H9 (cell line): ENCODE measurements at regions not wholly inside any gene's neighbourhood (a gene's known extent, or its start where the extent isn't known, plus 50 kb on each side); places are given as distances from the start of the nearest gene placed in this dataset.

ENCODE experiments used
- DNase-seq: peaks from one replicate; pipeline ENCODE4 v3.0.0-alpha.2; 2017
- H2AFZ ChIP-seq: one replicate; pipeline ENCODE4 v1.6.1; 2013; ENCODE audit warnings: mild to moderate bottlenecking, low read length, control low read depth, moderate library complexity
- H2AK5ac ChIP-seq: 2 replicates; pipeline ENCODE4 v1.6.1; 2013; ENCODE audit warnings: low read length, control low read depth, mixed read lengths; ENCODE audit not compliant: insufficient read length
- H2BK120ac ChIP-seq: one replicate; pipeline ENCODE4 v1.6.1; 2013; ENCODE audit warnings: low read depth, mild to moderate bottlenecking, low read length, control low read depth, inconsistent platforms; ENCODE audit not compliant: poor library complexity, severe bottlenecking
- H2BK12ac ChIP-seq: 2 replicates; pipeline ENCODE4 v1.6.1; 2013; ENCODE audit warnings: low read length, control low read depth, mixed read lengths, low read depth; ENCODE audit not compliant: insufficient read length
- H2BK15ac ChIP-seq: 2 replicates; pipeline ENCODE4 v1.6.1; 2013; ENCODE audit warnings: low read depth, low read length, control low read depth
- H2BK20ac ChIP-seq: one replicate; pipeline ENCODE4 v1.6.1; 2013; ENCODE audit warnings: low read depth, mild to moderate bottlenecking, low read length, control low read depth, inconsistent platforms; ENCODE audit not compliant: poor library complexity, severe bottlenecking
- H2BK5ac ChIP-seq: 2 replicates; pipeline ENCODE4 v1.6.1; 2013; ENCODE audit warnings: low read length, control low read depth, mixed read lengths; ENCODE audit not compliant: insufficient read length
- H3K14ac ChIP-seq: 2 replicates; pipeline ENCODE4 v1.6.1; 2013; ENCODE audit warnings: low read length, control low read depth; ENCODE audit not compliant: insufficient read depth
- H3K18ac ChIP-seq: 2 replicates; pipeline ENCODE4 v1.6.1; 2013; ENCODE audit warnings: low read depth, mild to moderate bottlenecking, mixed read lengths, low read length, control low read depth; ENCODE audit not compliant: insufficient read length
- H3K23ac ChIP-seq: 2 replicates; pipeline ENCODE4 v1.6.1; 2013; ENCODE audit warnings: low read length, control low read depth, mixed read lengths, low read depth; ENCODE audit not compliant: insufficient read length
- H3K23me2 ChIP-seq: 2 replicates; pipeline ENCODE4 v1.6.1; 2013; ENCODE audit warnings: low read depth, mild to moderate bottlenecking, mixed read lengths, low read length, control low read depth; ENCODE audit not compliant: insufficient read length, poor library complexity, severe bottlenecking
- H3K27ac ChIP-seq: 2 replicates; pipeline ENCODE4 v1.5.1; 2013; ENCODE audit warnings: low read length, control low read depth, mixed read lengths, low read depth; ENCODE audit not compliant: insufficient read length
- H3K27me3 ChIP-seq: 2 replicates; pipeline ENCODE4 v1.6.1; 2013; ENCODE audit warnings: low read length, control low read depth, inconsistent platforms; ENCODE audit not compliant: insufficient read depth
- H3K4ac ChIP-seq: 2 replicates; pipeline ENCODE4 v1.6.1; 2013; ENCODE audit warnings: low read depth, mild to moderate bottlenecking, control low read depth, inconsistent platforms, low read length, moderate library complexity
- H3K4me1 ChIP-seq: 2 replicates; pipeline ENCODE4 v1.6.1; 2013; ENCODE audit warnings: low read length, control low read depth, inconsistent platforms; ENCODE audit not compliant: insufficient read depth
- H3K4me2 ChIP-seq: 2 replicates; pipeline ENCODE4 v1.6.1; 2013; ENCODE audit warnings: low read length, control low read depth, mixed read lengths; ENCODE audit not compliant: insufficient read length, insufficient read depth
- H3K56ac ChIP-seq: 2 replicates; pipeline ENCODE4 v1.6.1; 2013; ENCODE audit warnings: low read depth, mild to moderate bottlenecking, mixed read lengths, low read length, control low read depth; ENCODE audit not compliant: insufficient read length
- H3K79me1 ChIP-seq: 2 replicates; pipeline ENCODE4 v1.6.1; 2013; ENCODE audit warnings: low read depth, mild to moderate bottlenecking, moderate library complexity, low read length, control low read depth, inconsistent platforms; ENCODE audit not compliant: insufficient read depth, poor library complexity, severe bottlenecking
- H3K79me2 ChIP-seq: 2 replicates; pipeline ENCODE4 v1.6.1; 2013; ENCODE audit warnings: low read length, control low read depth, inconsistent platforms; ENCODE audit not compliant: insufficient read depth
- H3K9ac ChIP-seq: 2 replicates; pipeline ENCODE4 v1.6.1; 2013; ENCODE audit warnings: low read length, control low read depth, mixed read lengths; ENCODE audit not compliant: insufficient read length; ENCODE audit errors: extremely low read depth
- H3K9me3 ChIP-seq: one replicate; pipeline ENCODE4 v1.6.1; 2013; ENCODE audit warnings: low read depth, low read length, inconsistent platforms; ENCODE audit not compliant: control insufficient read depth
- H3T11ph ChIP-seq: one replicate; pipeline ENCODE4 v1.6.1; 2013; ENCODE audit warnings: mild to moderate bottlenecking, low read length, control low read depth, inconsistent platforms
- H4K20me1 ChIP-seq: one replicate; pipeline ENCODE4 v1.6.1; 2013; ENCODE audit not compliant: control insufficient read depth, insufficient read length, insufficient read depth
- H4K5ac ChIP-seq: 2 replicates; pipeline ENCODE4 v1.6.1; 2013; ENCODE audit warnings: low read depth, mild to moderate bottlenecking, mixed read lengths, low read length, control low read depth; ENCODE audit not compliant: insufficient read length
- H4K8ac ChIP-seq: replicated peaks from 2 replicates; pipeline ENCODE4 v1.6.1; 2013; ENCODE audit warnings: low read length, control low read depth, mixed read lengths, low read depth; ENCODE audit not compliant: insufficient read length
- H4K91ac ChIP-seq: 2 replicates; pipeline ENCODE4 v1.6.1; 2013; ENCODE audit warnings: low read depth, mild to moderate bottlenecking, moderate library complexity, mixed read lengths, low read length, control low read depth; ENCODE audit not compliant: insufficient read length
- H3K27ac Mint-ChIP-seq, 3 experiments: 2 replicates in 2 of 3; 3 replicates in 1 of 3; pipeline ENCODE4 v1.8.0; 2020 to 2021; ENCODE audit warnings: mixed read lengths in 3 of 3, mild to moderate bottlenecking in 1 of 3, moderate library complexity in 1 of 3
- H3K27me3 Mint-ChIP-seq: 2 replicates; pipeline ENCODE4 v1.8.0; 2021; ENCODE audit warnings: low read depth, mild to moderate bottlenecking, moderate library complexity, mixed read lengths
- H3K36me3 Mint-ChIP-seq, 3 experiments: 2 replicates in 2 of 3; 3 replicates in 1 of 3; pipeline ENCODE4 v1.8.0; 2020 to 2021; ENCODE audit warnings: low read depth in 3 of 3, mixed read lengths in 3 of 3; ENCODE audit not compliant: insufficient read depth in 1 of 3
- H3K4me1 Mint-ChIP-seq, 2 experiments: 2 replicates each; pipeline ENCODE4 v1.8.0; 2020; ENCODE audit warnings: mixed read lengths in 2 of 2
- H3K4me3 Mint-ChIP-seq, 2 experiments: 2 replicates in 1 of 2; 3 replicates in 1 of 2; pipeline ENCODE4 v1.8.0; 2020 to 2021; ENCODE audit warnings: mild to moderate bottlenecking in 2 of 2, mixed read lengths in 2 of 2, moderate library complexity in 1 of 2
- H3K9me3 Mint-ChIP-seq, 2 experiments: 2 replicates in 1 of 2; 3 replicates in 1 of 2; pipeline ENCODE4 v1.8.0; 2020; ENCODE audit warnings: mild to moderate bottlenecking in 2 of 2, mixed read lengths in 2 of 2, moderate library complexity in 1 of 2
- WGBS: extraction: QIAGEN DNeasy Blood & Tissue Kit; methylation state at CpG from one replicate; pipeline ENCODE4 v1.1.7; 2013; ENCODE audit warnings: missing lambda C conversion rate, low lambda C conversion rate, mixed read lengths; ENCODE audit not compliant: insufficient read length; ENCODE audit errors: extremely low coverage; 5-methylcytosine and 5-hydroxymethylcytosine counted together
- TF ChIP-seq, protein P1 (sequence below): fragments of 200-600 bp; sonication (generic); conservative IDR thresholded peaks from 3 replicates; pipeline ENCODE4 v1.8.0; 2021; ENCODE audit warnings: antibody characterized with exemption, mild to moderate bottlenecking

- no peak overlapping the region for H3K14ac ChIP-seq
- Mint-ChIP-seq H3K27me3 (no peaks in the 10 kb centered on the region), H3K4me1 (peaks cover 11 to 12% of the 10 kb centered on the region in 2 experiments), H3K4me3 (no peak overlapping the region), H3K36me3 (no peaks in the 10 kb centered on the region), H3K27ac (no peak overlapping the region), H3K9me3 (no peaks in the 10 kb centered on the region)
- no peak overlapping the region for H4K91ac ChIP-seq
- no peak for DNase-seq
- no peaks in the 10 kb centered on the region for H3K9me3 ChIP-seq
- H2BK20ac ChIP-seq, result no peak overlapping the region
- no peaks in the 10 kb centered on the region for H3K23me2 ChIP-seq
- no peak overlapping the region for H3K56ac ChIP-seq
- no peaks in the 10 kb centered on the region for H3K27me3 ChIP-seq
- H2BK12ac ChIP-seq, result no peak overlapping the region
- no peaks in the 10 kb centered on the region; the same call in 1 of the 2 replicates for H3K4me1 ChIP-seq
- H4K8ac ChIP-seq, result no peak overlapping the region
- TF ChIP-seq, protein P1, sequence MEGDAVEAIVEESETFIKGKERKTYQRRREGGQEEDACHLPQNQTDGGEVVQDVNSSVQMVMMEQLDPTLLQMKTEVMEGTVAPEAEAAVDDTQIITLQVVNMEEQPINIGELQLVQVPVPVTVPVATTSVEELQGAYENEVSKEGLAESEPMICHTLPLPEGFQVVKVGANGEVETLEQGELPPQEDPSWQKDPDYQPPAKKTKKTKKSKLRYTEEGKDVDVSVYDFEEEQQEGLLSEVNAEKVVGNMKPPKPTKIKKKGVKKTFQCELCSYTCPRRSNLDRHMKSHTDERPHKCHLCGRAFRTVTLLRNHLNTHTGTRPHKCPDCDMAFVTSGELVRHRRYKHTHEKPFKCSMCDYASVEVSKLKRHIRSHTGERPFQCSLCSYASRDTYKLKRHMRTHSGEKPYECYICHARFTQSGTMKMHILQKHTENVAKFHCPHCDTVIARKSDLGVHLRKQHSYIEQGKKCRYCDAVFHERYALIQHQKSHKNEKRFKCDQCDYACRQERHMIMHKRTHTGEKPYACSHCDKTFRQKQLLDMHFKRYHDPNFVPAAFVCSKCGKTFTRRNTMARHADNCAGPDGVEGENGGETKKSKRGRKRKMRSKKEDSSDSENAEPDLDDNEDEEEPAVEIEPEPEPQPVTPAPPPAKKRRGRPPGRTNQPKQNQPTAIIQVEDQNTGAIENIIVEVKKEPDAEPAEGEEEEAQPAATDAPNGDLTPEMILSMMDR, result no peak
- H4K5ac ChIP-seq, result no peak overlapping the region
- H3K79me1 ChIP-seq, result no peaks in the 10 kb centered on the region
- no CpG with 5 or more reads among the region's 5 CpGs for WGBS
- no peak overlapping the region for H2BK120ac ChIP-seq
- H2AK5ac ChIP-seq, result no peak overlapping the region
- H3K23ac ChIP-seq, result no peak overlapping the region
- no peak overlapping the region for H3K9ac ChIP-seq
- no peaks in the 10 kb centered on the region for H4K20me1 ChIP-seq
- no peak overlapping the region for H2BK15ac ChIP-seq
- no peak overlapping the region for H3T11ph ChIP-seq
- H3K79me2 ChIP-seq, result no peaks in the 10 kb centered on the region
- no peak overlapping the region for H3K4me2 ChIP-seq
- no peak overlapping the region for H3K18ac ChIP-seq
- no peak overlapping the region for H3K27ac ChIP-seq
- no peak overlapping the region for H3K4ac ChIP-seq
- H2AFZ ChIP-seq, result no peak overlapping the region
- H2BK5ac ChIP-seq, result no peak overlapping the region
Measured at GRCh38 chr4:36914106-36914505, 330.4 kb upstream of the NWD2 start.
